OCI-LY3 (cell line): ENCODE measurements at regions not wholly inside any gene's neighbourhood (a gene's known extent, or its start where the extent isn't known, plus 50 kb on each side); places are given as distances from the start of the nearest gene placed in this dataset.

Experiments
- EZH2phosphoT487 ChIP-seq: fragments of 200-600 bp; shearing (Covaris generic); IDR thresholded peaks from 2 replicates; pipeline ENCODE4 v1.6.1; 2018; ENCODE audit warnings: antibody characterized with exemption, mixed run types, low read depth
- TF ChIP-seq, protein P1 (sequence below): fragments of 200-600, 300-600 bp; sonication (generic); IDR thresholded peaks from 2 replicates; pipeline ENCODE4 v1.5.1; 2014; ENCODE audit warnings: antibody characterized with exemption, low read length, low read depth

DNA sequence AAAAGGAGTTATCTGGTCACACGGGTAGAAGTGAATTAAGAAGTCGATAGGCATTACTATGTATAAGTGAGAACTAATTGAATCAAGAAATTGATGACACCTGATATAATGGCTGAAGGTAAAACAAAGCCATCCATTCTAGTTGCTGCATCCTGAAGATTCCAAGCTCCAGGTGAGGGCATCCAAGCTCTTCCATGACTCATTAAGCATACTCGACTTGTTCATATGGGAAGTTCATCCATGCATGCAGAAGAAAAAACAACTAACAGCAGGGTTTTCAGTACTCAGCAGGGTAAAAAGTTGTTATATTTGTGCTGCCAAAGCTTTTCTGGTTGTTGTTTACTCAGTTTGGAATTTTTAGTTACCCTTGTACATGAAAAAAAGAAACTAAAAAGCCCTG is 508.0 kb upstream of the CXorf51A start:
- TF ChIP-seq, protein P1, sequence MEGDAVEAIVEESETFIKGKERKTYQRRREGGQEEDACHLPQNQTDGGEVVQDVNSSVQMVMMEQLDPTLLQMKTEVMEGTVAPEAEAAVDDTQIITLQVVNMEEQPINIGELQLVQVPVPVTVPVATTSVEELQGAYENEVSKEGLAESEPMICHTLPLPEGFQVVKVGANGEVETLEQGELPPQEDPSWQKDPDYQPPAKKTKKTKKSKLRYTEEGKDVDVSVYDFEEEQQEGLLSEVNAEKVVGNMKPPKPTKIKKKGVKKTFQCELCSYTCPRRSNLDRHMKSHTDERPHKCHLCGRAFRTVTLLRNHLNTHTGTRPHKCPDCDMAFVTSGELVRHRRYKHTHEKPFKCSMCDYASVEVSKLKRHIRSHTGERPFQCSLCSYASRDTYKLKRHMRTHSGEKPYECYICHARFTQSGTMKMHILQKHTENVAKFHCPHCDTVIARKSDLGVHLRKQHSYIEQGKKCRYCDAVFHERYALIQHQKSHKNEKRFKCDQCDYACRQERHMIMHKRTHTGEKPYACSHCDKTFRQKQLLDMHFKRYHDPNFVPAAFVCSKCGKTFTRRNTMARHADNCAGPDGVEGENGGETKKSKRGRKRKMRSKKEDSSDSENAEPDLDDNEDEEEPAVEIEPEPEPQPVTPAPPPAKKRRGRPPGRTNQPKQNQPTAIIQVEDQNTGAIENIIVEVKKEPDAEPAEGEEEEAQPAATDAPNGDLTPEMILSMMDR, result no peak
- TF ChIP-seq EZH2phosphoT487, result no peak
